G401 (cell line): ENCODE measurements at regions not wholly inside any gene's neighbourhood (a gene's known extent, or its start where the extent isn't known, plus 50 kb on each side); places are given as distances from the start of the nearest gene placed in this dataset.

Source experiments
- DNase-seq: peaks from one replicate; pipeline ENCODE4 v3.0.0-alpha.2; 2015; ENCODE audit warnings: low spot score
- in situ Hi-C: cut with HindIII; loops from 2 replicates; pipeline ENCODE4 v1.10.0; 2016; ENCODE audit warnings: low sequenced_read_pairs, mixed read lengths

DNA sequence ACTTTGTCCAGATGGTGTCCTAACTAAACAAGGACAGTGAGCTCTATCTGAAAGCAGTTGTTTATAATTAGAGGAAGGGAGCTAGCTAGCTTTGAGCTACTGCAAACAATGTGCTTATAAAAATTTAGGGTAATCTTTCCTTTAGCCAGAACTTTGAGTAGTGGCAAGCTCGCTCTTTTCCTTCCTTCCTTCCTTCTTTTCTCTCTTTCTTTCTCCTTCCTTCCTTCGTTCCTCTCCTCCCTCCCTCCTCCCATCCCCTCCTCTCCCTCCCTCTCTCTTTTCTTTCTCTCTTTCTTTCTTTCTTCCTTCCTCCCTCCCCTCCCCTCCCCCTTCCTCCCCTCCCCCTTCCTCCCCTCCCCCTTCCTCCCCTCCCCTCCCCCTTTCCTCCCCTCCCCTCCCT, 520.1 kb downstream of the INHBA start:
- in situ Hi-C loops: no loop called here
- no peak for DNase-seq

DNA sequence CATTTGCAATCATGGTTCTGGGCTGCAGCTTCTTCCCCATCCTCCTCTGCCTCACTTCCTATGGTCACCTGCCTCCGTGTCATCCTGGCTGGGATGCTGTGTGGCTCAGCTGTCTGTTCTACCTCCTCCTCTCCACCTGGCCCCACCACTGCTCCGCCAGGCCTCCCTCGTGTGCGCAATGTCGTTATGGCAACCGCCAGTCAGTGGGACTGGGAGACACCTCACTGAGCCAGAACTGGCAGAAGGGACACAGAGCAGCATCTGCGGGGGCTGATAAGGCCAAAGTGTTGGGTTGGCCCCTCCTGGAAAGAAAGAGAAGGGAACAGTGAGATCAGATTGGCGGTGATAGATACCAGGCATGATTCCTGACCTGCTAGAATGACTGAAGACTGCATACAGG, 527.5 kb downstream of the INHBA start:
- DNase-seq: no peak
- in situ Hi-C loops: no loop called here

DNA sequence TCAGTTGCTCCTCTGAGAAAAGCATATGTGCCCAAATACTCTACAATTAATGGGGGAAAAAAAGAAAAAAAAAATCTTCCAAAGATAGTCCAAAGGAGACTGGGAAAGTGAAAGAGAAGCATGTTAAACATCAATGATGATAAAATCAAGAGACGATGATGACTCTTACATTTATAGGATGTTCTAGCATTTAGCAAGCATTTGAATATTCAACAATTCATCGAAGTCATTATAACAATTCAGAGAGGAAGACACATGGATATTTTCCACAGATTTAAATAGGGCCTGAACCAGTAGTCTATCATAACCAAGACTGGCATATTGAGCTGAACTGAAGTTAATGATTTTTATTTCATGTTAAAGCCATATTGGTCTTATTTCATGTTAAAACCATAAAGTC, 528.4 kb downstream of the INHBA start:
- DNase-seq: no peak
- in situ Hi-C loops: no loop called here

DNA sequence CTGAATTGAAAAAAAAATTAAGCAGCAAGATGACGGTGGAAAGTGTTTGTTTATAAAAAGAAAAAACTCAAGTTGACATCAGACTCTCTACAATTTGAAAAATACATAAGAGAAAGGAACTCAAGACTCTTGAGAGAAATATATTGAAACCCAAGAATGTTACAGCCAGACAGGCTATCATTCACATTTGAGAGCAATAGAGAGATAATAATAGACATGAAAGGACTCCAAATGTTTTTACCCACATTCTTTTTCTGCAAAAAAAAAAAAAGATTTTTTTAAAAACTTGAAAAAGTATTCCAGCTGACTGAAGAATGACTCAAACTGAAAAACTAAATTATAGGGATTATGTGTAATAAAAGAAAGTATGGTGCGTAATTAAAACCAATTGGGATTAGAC, 532.4 kb downstream of the INHBA start:
- DNase-seq: no peak

DNA sequence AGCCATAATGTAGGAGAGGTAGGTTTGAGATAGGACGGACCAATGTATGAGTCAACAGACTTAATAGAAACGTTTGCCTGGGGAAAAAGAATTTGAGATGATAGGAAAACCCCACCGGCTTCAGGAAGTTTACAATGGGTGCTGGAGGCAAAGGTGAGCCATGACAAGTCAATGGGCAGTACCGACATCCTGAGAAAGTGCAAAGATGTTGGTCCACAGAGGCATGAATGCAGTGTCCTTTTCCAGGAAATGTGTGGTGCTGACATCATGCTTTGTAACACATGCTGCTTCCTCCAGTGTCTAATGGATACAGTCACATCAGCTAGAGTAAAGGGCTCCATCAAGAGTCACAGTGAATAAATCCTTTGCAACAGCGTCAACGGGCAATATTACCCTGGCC, 533.6 kb downstream of the INHBA start:
- in situ Hi-C loops: no loop called here
- DNase-seq: no peak

More for the DNA sequence above, 532.4 kb downstream of the INHBA start:
- in situ Hi-C loops: no loop called here

DNA sequence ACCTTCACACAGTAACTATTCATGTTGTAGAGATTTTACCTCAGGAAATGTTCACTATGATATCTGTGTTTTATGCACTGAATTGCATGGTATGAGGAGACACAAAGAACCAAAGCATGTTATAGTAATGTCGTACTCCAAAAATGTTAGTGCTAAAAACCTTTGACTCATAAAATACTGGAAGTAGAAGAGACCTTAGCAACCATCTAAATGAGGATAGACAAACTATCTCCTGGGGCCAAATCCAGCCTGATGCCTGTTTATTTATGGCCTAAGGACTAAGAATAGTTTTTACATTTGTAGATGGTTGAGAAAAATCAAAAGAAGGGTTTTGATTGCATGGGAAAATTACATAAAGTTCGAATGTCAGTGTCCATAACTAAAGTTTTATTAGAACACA, 535.1 kb downstream of the INHBA start:
- in situ Hi-C loops: no loop called here
- DNase-seq: no peak

DNA sequence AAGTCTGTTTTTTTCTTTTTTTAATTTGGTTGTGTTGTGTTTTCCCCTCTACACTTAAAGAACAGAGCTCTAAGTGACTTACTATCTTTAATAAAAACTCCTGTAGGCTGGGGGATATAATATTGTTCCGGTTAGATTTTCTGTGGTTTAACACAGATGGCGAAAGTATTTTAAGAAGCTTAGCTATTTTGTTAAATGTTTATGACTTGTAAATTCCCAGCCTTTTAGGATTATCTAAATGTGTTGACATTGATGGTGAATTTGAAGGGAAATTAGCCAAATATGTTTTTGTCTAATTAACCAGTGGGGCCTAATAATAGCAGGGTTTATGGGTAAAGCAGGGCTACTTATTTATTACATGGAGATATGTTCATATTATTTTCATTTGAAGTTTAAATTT, 538.5 kb downstream of the INHBA start:
- no peak for DNase-seq
- in situ Hi-C loops: no loop called here

DNA sequence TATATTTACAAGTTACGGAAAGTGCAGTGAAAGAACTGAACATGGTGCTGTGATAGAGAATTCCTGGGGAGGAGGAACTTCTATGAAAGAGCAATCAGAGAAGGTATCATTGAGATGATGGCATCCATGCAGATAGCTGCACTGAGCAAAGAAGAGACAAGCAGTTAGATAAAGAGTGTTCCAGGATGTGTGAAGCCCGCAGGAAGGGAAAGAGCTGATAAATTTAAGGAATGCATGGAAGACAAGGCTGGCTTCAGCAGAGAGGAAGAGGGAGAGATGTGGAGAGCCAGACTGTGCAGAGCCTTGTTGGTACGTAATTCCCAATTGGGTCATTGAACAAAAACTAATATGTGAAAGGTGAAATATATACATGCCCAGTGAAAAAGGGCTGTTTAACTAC, 538.9 kb downstream of the INHBA start:
- DNase-seq: no peak
- in situ Hi-C loops: no loop called here

DNA sequence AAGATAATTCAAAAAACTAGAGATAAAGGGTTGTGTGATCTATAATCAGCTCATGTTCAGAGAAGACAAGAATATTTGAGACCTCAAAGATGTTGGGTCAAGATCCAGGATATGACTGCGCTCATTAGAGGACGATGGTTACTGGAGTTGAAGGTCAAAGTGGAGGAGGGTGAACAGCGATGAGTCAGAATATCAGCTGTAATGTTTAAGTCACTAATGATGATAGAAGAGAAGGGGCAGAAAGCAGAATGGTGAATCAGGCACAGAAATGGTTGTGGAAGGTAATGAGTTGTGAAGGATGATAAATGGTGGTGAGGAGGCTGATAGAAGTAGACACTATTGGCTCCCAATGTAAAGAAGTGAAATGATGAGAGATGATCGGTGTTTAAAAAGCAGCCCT, 540.3 kb downstream of the INHBA start:
- in situ Hi-C loops: no loop called here
- DNase-seq: no peak

DNA sequence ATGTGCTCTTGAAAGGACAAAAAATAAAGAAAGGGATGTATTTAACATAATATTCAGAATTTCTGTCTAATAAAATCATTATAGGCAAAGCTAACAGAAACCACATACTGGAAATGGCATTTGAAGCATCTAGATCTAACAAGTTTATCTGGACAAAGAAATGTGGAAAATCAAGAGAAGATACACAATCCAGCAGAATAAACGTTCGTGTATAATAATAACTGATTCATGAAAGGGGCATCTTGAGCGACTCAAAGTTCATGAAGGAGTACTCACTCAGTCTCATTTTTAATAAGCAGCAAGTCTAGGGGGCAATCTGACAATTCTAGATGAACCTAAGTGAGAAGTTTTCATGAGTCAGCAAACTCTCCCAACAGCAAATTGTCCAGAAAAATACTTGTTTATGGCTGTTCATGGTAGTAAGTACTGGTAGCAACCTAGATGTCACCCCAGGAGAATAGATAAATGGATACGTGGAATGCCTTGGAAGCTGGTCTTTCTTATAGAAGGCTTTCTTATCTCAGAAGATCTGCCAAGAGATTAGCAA, 541.8 kb downstream of the INHBA start:
- no peak for DNase-seq
- in situ Hi-C loops: no loop called here

DNA sequence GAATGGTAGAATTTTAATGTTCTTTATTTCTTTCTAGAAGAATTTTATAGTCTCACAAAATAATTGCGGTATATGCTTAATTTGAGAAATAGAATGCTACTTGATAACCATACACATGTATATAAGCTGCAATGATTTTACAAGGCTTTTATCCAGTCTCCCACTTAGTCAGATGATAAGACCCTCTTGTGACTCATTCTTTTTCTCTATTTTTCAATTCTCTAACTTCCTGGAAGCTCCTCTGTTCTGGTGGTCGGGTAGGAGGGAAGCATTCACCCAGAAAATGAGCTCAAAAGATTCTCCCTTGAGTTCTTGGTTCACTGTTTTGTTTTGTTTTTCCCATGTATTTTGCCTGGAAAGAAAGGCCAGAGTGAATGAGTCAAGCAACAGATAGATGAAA, 546.6 kb downstream of the INHBA start:
- in situ Hi-C loops: no loop called here
- no peak for DNase-seq

DNA sequence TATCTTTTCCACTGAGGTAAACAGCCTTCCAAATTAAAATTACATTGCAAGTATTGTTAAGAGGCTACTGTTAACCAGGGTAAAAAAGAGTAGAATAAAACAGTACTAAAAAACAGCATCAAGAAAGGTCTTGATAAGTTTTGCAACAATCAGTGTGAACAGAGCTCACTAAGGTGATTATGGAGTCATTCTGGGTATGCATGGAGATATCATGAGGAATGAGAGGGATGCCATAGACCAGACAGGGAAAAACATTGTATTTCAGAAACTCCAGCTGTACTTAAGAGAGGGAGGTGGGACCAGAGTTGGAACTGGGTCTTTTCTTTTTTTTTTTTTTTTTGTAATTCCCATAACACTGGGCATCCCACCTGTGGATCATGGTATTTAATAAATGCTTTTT, 549.6 kb downstream of the INHBA start:
- in situ Hi-C loops: no loop called here
- DNase-seq: no peak

DNA sequence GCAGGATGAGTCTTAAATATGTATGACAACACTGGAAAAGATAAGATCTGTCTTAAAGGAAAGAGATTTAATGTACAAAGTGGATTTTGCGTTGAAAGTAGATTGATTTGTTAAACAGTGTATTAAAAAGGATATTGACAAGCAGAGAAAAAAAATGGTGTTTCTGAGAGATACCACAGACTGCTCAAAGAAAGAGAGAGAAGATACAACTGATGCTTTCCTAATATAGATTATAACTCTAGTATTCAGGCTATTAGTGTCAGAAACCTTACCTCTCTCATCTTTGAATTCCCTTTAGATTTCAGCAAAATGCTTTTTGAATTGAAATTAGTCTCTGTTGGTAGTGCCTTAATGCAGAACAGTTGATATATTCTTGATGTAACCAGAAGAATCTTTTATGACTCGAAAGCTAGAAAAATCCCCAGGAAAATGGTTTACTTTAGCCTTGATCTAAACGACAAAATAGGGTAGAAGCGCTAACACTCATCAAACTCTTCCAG, 550.7 kb downstream of the INHBA start:
- in situ Hi-C loops: no loop called here
- DNase-seq: no peak

DNA sequence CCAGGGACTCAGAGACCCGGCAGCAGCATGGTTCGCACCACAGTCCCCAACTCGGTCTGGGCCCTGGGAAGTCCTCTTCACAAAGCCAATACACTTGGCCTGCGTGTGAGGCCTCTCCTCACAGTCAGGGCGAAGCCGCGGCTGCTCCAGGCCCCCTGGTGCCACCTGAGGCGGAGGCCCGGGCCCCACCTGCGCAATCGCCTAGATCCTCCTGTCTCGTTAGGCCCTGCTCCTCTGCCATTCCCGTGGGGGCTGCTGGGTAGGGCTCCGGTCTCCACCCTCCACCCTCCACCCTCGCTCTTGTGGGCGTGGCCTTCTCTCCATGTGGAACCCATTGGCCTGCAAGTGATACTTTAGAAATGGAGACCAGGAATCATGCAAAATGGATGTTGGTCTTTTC, 553.3 kb downstream of the INHBA start:
- in situ Hi-C loops: no loop called here
- DNase-seq: no peak

DNA sequence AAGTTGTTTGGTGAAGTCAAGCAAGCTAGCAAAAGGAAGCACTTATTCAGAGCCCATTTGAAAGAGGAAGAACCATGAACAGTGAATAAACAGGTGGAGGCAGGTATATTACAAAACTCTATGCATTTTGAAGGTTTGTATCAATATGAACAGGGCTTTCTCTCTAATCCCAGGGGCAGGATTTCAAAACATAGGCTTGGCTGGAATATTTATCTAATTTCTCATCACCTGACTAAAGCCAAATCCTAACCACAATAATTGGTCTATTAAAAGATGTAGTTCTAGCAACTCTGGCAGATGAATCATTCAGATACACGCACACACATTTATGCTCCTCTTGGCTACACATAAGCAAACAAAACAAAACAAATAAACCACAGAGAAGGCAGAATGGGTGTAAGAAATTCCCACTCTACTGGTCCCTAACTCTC, 554.4 kb downstream of the INHBA start:
- no peak for DNase-seq
- in situ Hi-C loops: no loop called here

DNA sequence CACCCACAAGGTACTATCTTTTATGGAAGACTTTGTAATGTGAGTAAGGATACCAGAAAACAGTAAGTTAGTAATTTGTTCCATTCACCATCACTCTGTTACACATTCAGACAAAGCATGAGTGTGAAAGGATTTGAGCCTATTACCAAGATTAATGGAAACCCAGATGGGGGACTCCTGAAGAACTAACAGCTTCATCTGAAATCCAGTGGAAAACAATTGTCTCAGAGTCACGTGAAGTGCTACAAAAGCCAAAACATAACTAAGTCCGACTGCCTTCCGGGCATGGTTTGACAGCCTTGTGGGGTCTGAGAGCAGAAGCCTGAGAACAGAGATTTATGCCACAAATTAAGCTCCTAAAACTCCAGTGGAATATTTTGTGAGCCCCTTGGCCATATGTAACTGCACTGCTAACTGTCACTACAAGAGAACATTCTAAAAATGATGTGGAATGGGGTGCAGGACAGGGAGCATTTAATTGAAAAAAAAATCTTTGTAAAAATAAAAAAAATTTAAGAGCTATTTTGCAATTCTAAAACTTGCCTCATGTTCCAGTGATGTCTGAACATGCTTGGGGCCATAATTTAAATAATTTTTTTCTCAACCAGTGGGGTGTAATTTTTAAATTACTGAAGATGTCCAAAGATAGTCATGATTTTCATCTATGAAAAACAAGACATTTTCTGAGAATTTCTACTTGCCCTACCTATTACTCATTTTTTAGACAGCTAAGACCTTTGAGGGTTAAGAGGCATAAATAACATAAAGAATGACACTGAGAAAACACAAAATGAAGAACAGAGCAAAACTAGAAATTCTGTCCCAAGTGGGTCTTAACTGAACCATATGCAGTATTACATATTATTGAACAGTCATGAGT, 555.0 kb downstream of the INHBA start:
- no peak for DNase-seq
- in situ Hi-C loops: no loop called here

DNA sequence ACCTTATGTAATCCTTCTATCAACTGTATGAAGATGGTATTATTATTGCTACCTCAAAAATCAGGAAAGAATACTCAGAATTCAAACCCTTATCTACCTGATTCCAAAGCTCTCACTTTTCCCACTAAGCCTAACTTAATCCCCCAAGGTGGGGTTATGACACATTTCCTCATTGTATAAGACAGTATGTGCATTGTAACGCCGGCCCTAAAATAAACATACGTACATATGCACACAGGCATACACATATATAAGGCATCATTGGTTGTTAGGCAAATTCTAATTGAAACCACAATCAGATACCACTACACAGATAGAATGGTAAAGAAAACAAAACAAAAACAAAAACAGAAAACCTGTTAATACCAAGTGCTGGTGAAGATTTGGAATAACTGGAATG, 556.5 kb downstream of the INHBA start:
- no peak for DNase-seq
- in situ Hi-C loops: no loop called here

DNA sequence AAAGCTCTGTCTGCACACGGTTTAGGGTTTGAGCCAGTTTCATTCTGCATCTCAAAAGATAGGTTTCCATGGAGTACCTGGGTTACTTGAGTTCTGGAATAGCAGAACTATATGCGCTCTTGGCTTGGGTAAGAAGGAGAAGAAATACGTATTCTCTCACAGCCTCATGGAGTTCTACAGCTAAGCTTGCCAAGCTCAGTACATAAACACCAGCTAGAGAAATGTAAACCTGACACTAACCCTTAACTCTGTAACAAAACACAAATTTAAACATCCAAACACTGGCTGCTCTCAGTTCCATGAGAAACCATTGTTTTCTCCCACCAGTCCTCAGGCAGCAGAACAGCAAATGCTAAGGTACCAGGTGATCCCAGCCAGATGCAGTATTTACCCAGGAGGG, 557.2 kb downstream of the INHBA start:
- in situ Hi-C loops: no loop called here
- DNase-seq: no peak

DNA sequence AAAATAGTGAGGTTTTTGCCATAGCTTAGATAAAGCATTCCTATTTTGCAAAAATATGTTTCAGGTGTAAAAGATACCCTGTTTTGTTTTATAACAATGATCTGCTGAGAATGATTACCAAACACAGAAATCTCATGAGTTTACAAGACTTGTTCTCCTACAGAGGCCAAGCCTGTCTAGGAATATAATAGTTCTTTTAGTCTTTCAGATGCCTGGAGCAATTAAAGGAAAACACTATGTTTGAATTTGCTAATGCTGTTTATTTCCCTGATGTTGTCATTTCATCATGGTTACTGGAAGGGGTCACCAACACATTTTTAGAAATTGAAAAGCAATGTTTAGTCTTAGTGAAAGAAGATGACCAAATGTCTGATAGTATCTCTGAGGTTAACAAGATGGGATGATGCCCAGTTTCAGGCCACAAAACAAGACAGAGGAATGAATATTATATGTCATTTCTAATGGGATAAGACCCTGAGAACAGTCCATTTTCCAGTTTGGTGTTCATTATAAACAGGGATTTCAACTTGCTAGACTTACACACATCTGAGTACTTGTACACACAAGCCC, 559.9 kb downstream of the INHBA start:
- DNase-seq: no peak
- in situ Hi-C loops: no loop called here

DNA sequence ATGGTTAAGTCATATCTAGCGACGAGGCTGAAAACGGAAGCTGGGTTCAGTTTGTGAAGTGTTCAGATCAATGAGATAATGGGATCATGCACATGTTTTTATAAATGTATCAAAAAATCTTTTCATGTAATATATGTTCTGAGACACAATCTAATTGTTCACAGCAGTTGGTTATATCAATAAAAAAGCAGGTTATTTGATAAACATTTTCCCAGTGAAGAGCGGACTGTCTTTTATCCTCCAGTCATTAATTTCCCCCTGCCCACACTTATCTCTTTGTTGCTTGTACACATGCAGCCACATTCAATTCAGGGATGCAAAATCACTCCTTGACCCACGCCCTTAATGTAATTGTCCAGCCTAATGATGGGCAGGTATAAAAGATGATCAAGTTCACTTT, 563.1 kb downstream of the INHBA start:
- no peak for DNase-seq
- in situ Hi-C loops: no loop called here

DNA sequence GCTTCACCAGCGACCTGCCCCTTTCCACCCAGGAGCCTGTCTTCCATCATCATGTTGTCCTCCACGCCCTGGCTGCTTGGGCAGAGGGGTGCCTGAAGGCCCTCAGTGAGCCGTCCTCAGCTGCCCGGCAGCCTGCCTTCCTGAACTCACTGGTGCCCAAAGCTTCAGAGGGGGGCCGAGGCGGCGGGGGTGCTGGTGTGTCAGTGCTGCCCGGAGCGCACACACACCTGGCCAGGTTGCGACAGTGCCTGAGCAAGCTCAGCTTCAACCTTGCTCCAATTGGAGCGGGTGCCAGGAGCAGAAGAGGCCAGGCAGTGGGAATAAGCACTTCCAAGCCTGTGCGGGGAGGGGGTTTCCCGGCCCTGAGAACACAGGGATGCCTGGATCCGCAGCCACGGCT, 566.3 kb downstream of the INHBA start:
- in situ Hi-C loops: no loop called here
- no peak for DNase-seq
